Colonic mucosa (tissue), 4 donors: ENCODE measurements at regions not wholly inside any gene's neighbourhood (a gene's known extent, or its start where the extent isn't known, plus 50 kb on each side); places are given as distances from the start of the nearest gene placed in this dataset.

Experiments
- DNase-seq: peaks from one replicate; pipeline ENCODE4 v3.0.0-alpha.2; 2020
- H3K27ac ChIP-seq: fragments of 200-600 bp; one replicate; pipeline ENCODE4 v1.8.0; 2021
- H3K27me3 ChIP-seq: fragments of 200-600 bp; one replicate; pipeline ENCODE4 v1.8.0; 2021
- H3K36me3 ChIP-seq: fragments of 200-600 bp; one replicate; pipeline ENCODE4 v1.8.0; 2021
- H3K4me1 ChIP-seq: fragments of 200-600 bp; one replicate; pipeline ENCODE4 v1.8.0; 2021; ENCODE audit warnings: mild to moderate bottlenecking
- H3K4me3 ChIP-seq: fragments of 200-600 bp; one replicate; pipeline ENCODE4 v1.8.0; 2021
- H3K9ac ChIP-seq, 2 donors: one replicate each; pipeline ENCODE4 v1.7.0; 2013; ENCODE audit warnings: control low read depth in 2 of 2, low read depth in 2 of 2, low read length in 2 of 2
- H3K9me3 ChIP-seq: fragments of 200-600 bp; one replicate; pipeline ENCODE4 v1.8.0; 2021
- CTCF ChIP-seq: fragments of 200-600 bp; IDR thresholded peaks from one replicate; pipeline ENCODE4 v1.8.0; 2022; ENCODE audit warnings: antibody characterized with exemption, mild to moderate bottlenecking
- intact Hi-C: fragments of 100-400 bp; cut with DNase I; formaldehyde crosslinking; loops from one replicate; pipeline ENCODE4 v1.14.1; 2022
- donor health status: healthy.
- donor health status: DM: no; HTN: no; CAD: no.
- donor health status: DM: no; HTN: no; CAD: no.

- no peak for DNase-seq
- Histone ChIP-seq H3K9me3 (no peaks in the 10 kb centered on the region), H3K27ac (no peak overlapping the region), H3K9ac (no peak overlapping the region), H3K36me3 (no peaks in the 10 kb centered on the region), H3K27me3 (no peaks in the 10 kb centered on the region), H3K4me3 (no peak overlapping the region), H3K4me1 (no peaks in the 10 kb centered on the region)
- intact Hi-C loops, result no loop called here
- TF ChIP-seq CTCF, result no peak
These were observed 241.7 kb upstream of the MAF start for GRCh38 chr16:79842197-79842596.

GRCh38 chr16:79839466-79840341, 239.2 kb upstream of the MAF start:
- Histone ChIP-seq H3K4me3 (no peak overlapping the region), H3K36me3 (no peaks in the 10 kb centered on the region), H3K27ac (no peak overlapping the region), H3K9ac (no peak overlapping the region), H3K4me1 (no peaks in the 10 kb centered on the region), H3K27me3 (no peaks in the 10 kb centered on the region), H3K9me3 (no peaks in the 10 kb centered on the region)
- intact Hi-C loops, result no loop called here
- no peak for TF ChIP-seq CTCF
- no peak for DNase-seq

GRCh38 chr16:79838496-79839259, 238.1 kb upstream of the MAF start:
- Histone ChIP-seq H3K9me3 (no peaks in the 10 kb centered on the region), H3K4me1 (no peaks in the 10 kb centered on the region), H3K27ac (no peak overlapping the region), H3K9ac (no peak overlapping the region), H3K4me3 (no peak overlapping the region), H3K27me3 (no peaks in the 10 kb centered on the region), H3K36me3 (no peaks in the 10 kb centered on the region)
- DNase-seq, result peak; percentile 33
- intact Hi-C loops, result no loop called here
- no peak for TF ChIP-seq CTCF

- Histone ChIP-seq H3K4me1 (no peaks in the 10 kb centered on the region), H3K36me3 (no peaks in the 10 kb centered on the region), H3K9ac (no peak overlapping the region), H3K9me3 (no peaks in the 10 kb centered on the region), H3K4me3 (no peak overlapping the region), H3K27ac (no peak overlapping the region), H3K27me3 (no peaks in the 10 kb centered on the region)
- TF ChIP-seq CTCF, result no peak
- intact Hi-C loops, result no loop called here
- DNase-seq, result no peak
These were observed 235.6 kb upstream of the MAF start for GRCh38 chr16:79836144-79836543.

GRCh38 chr16:79835194-79835593, 234.7 kb upstream of the MAF start:
- H3K4me3 ChIP-seq, result no peak overlapping the region
- intact Hi-C loops, result no loop called here
- H3K27ac ChIP-seq, result no peak overlapping the region
- H3K4me1 ChIP-seq, result no peaks in the 10 kb centered on the region
- no peaks in the 10 kb centered on the region for H3K9me3 ChIP-seq
- no peaks in the 10 kb centered on the region for H3K36me3 ChIP-seq
- no peak for TF ChIP-seq CTCF
- H3K27me3 ChIP-seq, result no peaks in the 10 kb centered on the region
- no peak for DNase-seq
- no peak overlapping the region for H3K9ac ChIP-seq
